ENCODE measurements at regions not wholly inside any gene's neighbourhood (a gene's known extent, or its start where the extent isn't known, plus 50 kb on each side); places are given as distances from the start of the nearest gene placed in this dataset.
A peak's percentile ranks its signal among the peaks of the same experiment; 100 is the strongest.

DNA sequence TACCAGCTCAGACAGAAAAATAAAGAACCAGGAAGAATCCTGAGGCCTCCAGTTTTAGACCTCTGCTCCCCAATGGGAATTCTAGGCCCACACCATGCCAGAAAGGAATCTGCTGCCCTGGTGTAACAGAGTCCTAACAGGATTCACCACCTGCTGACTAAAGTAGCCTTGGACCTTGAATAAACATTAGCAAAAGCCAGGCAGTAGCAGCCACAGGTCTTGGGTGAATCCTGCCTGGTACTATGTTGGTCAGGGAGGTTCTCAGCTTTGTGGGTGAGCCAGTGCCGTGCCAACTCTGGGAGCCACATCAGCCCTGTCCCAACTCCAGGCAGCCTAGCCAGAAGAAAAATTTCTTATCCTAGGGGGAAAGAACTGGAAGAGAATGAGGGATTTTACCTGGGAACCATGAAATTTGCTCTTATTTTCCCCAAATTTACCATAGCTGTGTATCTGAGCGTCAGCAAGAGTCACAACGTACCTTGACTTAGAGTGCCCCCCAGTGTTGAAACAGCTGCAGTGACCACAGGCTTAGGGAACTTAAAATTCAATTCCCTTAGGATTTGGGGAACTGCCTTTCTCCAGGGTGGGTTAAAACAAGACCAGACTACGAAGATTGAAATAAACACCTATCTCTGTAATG lies 1895.6 kb upstream of the PRR20A start:
- no peaks in the 10 kb centered on the region for H3K27me3 ChIP-seq
- DNase-seq, result peak in 1 of 2 donors; percentile 20
- TF ChIP-seq POLR2AphosphoS5 (IDR thresholded peaks at IDR 0.05), result no peak
- TF ChIP-seq, protein P1, sequence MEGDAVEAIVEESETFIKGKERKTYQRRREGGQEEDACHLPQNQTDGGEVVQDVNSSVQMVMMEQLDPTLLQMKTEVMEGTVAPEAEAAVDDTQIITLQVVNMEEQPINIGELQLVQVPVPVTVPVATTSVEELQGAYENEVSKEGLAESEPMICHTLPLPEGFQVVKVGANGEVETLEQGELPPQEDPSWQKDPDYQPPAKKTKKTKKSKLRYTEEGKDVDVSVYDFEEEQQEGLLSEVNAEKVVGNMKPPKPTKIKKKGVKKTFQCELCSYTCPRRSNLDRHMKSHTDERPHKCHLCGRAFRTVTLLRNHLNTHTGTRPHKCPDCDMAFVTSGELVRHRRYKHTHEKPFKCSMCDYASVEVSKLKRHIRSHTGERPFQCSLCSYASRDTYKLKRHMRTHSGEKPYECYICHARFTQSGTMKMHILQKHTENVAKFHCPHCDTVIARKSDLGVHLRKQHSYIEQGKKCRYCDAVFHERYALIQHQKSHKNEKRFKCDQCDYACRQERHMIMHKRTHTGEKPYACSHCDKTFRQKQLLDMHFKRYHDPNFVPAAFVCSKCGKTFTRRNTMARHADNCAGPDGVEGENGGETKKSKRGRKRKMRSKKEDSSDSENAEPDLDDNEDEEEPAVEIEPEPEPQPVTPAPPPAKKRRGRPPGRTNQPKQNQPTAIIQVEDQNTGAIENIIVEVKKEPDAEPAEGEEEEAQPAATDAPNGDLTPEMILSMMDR (IDR thresholded peaks at IDR 0.05), result peak in 2 of 7 experiments; percentile 18 to 23
- intact Hi-C loops (cut with DNase I; ENCODE audit: low total_unique reads), result no loop called here
- no peak overlapping the region for H3K4me3 ChIP-seq
- H3K4me1 ChIP-seq, result no peaks in the 10 kb centered on the region
- 58 to 79% (median 69%) methylated on average over 4 of the region's 4 CpGs for WGBS, 5 donors
- no peak overlapping the region for H3K27ac ChIP-seq
- no peaks in the 10 kb centered on the region for H3K36me3 ChIP-seq
- peaks cover 0 to 15% (median 2%) of the 10 kb centered on the region in 4 donors for H3K9me3 ChIP-seq

DNA sequence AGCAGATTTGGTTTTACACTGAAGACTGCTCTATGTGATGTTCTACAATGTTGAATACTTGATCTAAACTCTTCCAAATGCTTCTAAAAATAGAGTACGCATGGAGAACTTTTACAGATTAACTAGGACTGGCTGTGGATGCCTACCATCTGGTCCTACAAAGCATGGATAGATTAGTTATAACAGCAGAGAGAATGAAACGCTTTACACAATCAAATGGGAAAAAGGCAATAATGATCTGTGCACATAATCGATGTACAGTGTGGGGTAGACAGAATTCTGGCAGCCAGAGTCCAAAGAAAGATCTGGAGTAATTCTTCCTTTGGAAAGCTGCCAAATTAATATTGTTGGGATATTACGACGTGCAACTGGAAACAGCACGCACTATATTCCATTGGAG lies 1885.5 kb upstream of the PRR20A start:
- intact Hi-C loops (cut with DNase I; ENCODE audit: low total_unique reads), result no loop called here
- TF ChIP-seq POLR2AphosphoS5 (IDR thresholded peaks at IDR 0.05) (no peak), EP300 (IDR thresholded peaks at IDR 0.05) (no peak), POLR2A (IDR thresholded peaks at IDR 0.05) (no peak)
- TF ChIP-seq, protein P1 (IDR thresholded peaks at IDR 0.05), result no peak
- no peaks in the 10 kb centered on the region for H3K9me3 ChIP-seq
- no peaks in the 10 kb centered on the region for H3K4me1 ChIP-seq
- DNase-seq, result peak in 1 of 2 donors; percentile 12
- no peaks in the 10 kb centered on the region for H3K36me3 ChIP-seq
- no peaks in the 10 kb centered on the region for H3K27me3 ChIP-seq
- H3K4me3 ChIP-seq, result no peak overlapping the region
- no peak overlapping the region for H3K27ac ChIP-seq
- 64 to 81% (median 78%) methylated on average over 6 of the region's 6 CpGs for WGBS, 5 donors

DNA sequence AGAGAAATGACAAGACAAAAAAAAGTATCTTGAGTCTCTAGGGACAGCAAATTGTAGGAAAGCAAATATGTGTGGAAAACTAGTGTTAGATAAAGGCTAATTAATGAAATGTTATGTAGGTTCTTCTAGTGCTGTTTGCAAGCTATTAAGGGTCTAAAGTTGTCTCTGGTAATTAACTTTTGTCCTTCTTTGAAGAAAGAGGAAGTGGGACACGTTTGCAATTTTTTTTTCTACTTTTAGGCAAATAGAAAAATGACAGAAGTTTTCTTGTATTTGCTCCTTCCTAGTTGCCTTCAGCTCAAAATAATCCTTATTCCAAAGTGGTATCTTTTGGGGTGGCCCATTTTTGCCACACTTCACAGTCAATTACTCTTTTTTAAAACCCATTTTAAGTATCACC lies 1877.7 kb upstream of the PRR20A start:
- Histone ChIP-seq H3K27me3 (no peaks in the 10 kb centered on the region), H3K4me1 (no peaks in the 10 kb centered on the region), H3K27ac (no peak overlapping the region), H3K9me3 (no peaks in the 10 kb centered on the region), H3K4me3 (no peak overlapping the region), H3K36me3 (no peaks in the 10 kb centered on the region)
- TF ChIP-seq POLR2AphosphoS5 (IDR thresholded peaks at IDR 0.05), result no peak
- intact Hi-C loops (cut with DNase I; ENCODE audit: low total_unique reads), result no loop called here
- no peak for DNase-seq
- 12 to 41% (median 27%) methylated on average over 1 of the region's 1 CpG for WGBS, 5 donors

DNA sequence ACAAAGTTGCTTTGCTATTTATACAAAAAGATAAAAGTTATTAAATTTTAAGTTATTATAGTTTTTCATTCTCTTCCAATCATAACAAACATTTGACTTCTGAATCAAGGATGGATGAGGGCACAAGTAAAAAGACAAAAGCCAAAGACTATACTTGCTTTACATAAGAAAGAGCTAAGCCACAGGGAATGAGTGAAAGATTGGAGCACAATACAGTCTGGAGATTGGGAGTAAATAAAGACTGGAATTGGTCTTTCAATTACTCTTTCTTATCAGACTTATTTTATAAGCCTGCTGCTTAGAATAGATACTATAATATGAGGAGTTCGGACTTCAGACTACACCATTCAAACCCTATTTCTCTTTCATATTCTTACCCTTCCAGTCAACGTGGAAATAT lies 1874.1 kb upstream of the PRR20A start:
- no peaks in the 10 kb centered on the region for H3K9me3 ChIP-seq
- H3K27ac ChIP-seq, result no peak overlapping the region
- DNase-seq, result no peak
- intact Hi-C loops (cut with DNase I; ENCODE audit: low total_unique reads), result no loop called here
- WGBS, 5 donors, result 15 to 38% (median 33%) methylated on average over 2 of the region's 2 CpGs
- H3K4me1 ChIP-seq, result no peaks in the 10 kb centered on the region
- H3K4me3 ChIP-seq, result no peak overlapping the region
- no peaks in the 10 kb centered on the region for H3K36me3 ChIP-seq
- no peaks in the 10 kb centered on the region for H3K27me3 ChIP-seq
- TF ChIP-seq EP300 (IDR thresholded peaks at IDR 0.05) (no peak), POLR2AphosphoS5 (IDR thresholded peaks at IDR 0.05) (no peak), POLR2A (IDR thresholded peaks at IDR 0.05) (no peak)
- TF ChIP-seq, protein P1 (IDR thresholded peaks at IDR 0.05), result no peak

DNA sequence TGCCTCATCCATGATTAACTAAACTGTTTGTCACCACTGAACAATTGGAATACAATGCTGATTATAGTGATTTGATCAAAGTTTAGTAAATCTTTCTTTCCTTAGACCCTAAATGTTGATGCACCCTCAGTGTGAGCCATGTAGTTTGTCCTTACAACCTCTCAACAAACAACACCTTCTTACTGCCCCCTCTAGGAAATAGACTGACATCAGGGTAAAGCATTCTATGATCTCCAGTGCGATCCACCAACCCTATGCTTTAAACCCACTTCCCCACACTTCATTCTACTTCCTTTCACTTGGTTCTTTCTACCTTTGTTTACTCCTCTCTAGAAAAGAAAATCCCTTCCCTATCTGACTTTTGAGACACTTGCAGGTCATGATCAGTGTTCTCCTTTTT lies 1842.5 kb upstream of the PRR20A start:
- H3K4me1 ChIP-seq, result no peaks in the 10 kb centered on the region
- intact Hi-C loops (cut with DNase I; ENCODE audit: low total_unique reads), result no loop called here
- no peaks in the 10 kb centered on the region for H3K36me3 ChIP-seq
- no peaks in the 10 kb centered on the region for H3K27me3 ChIP-seq
- H3K9me3 ChIP-seq, result peaks cover 0 to 20% (median 9%) of the 10 kb centered on the region in 4 donors
- no peak overlapping the region for H3K27ac ChIP-seq
- H3K4me3 ChIP-seq, result no peak overlapping the region
- TF ChIP-seq POLR2A (IDR thresholded peaks at IDR 0.05) (no peak), POLR2AphosphoS5 (IDR thresholded peaks at IDR 0.05) (no peak), EP300 (IDR thresholded peaks at IDR 0.05) (no peak)
- TF ChIP-seq, protein P1 (IDR thresholded peaks at IDR 0.05), result no peak
- no peak for DNase-seq
- 80 to 97% (median 92%) methylated on average over 1 of the region's 1 CpG for WGBS, 5 donors

Measured in stomach (tissue), 8 donors.